Parathyroid adenoma (tissue), 2 donors: ENCODE measurements at regions not wholly inside any gene's neighbourhood (a gene's known extent, or its start where the extent isn't known, plus 50 kb on each side); places are given as distances from the start of the nearest gene placed in this dataset.

ENCODE experiments used
- H2AFZ ChIP-seq: fragments of 300-600 bp; sonication (generic); one replicate; pipeline ENCODE4 v1.7.0; 2017; ENCODE audit warnings: antibody characterized with exemption, mild to moderate bottlenecking
- H3K27ac ChIP-seq: fragments of 300-600 bp; sonication (generic); one replicate; pipeline ENCODE4 v1.7.0; 2017
- H3K27me3 ChIP-seq: fragments of 300-600 bp; sonication (generic); one replicate; pipeline ENCODE4 v1.7.0; 2017; ENCODE audit warnings: low read length; ENCODE audit not compliant: control insufficient read depth, insufficient read depth
- H3K36me3 ChIP-seq: fragments of 300-600 bp; sonication (generic); one replicate; pipeline ENCODE4 v1.7.0; 2017; ENCODE audit warnings: low read length; ENCODE audit not compliant: control insufficient read depth, insufficient read depth
- H3K4me1 ChIP-seq: fragments of 300-600 bp; sonication (generic); one replicate; pipeline ENCODE4 v1.7.0; 2017; ENCODE audit warnings: control low read depth
- H3K4me2 ChIP-seq: fragments of 300-600 bp; sonication (generic); one replicate; pipeline ENCODE4 v1.7.0; 2017; ENCODE audit warnings: low read length
- H3K4me3 ChIP-seq: fragments of 300-600 bp; sonication (generic); one replicate; pipeline ENCODE4 v1.7.0; 2017; ENCODE audit warnings: low read depth, low read length
- H3K79me2 ChIP-seq: fragments of 300-600 bp; sonication (generic); one replicate; pipeline ENCODE4 v1.7.0; 2017; ENCODE audit warnings: control low read depth
- H3K9ac ChIP-seq: fragments of 300-600 bp; sonication (generic); one replicate; pipeline ENCODE4 v1.7.0; 2017; ENCODE audit warnings: mild to moderate bottlenecking
- H3K9me3 ChIP-seq: fragments of 300-600 bp; sonication (generic); one replicate; pipeline ENCODE4 v1.7.0; 2017; ENCODE audit warnings: low read length; ENCODE audit not compliant: control insufficient read depth
- CTCF ChIP-seq: fragments of 300-600 bp; sonication (generic); IDR thresholded peaks from one replicate; pipeline ENCODE4 v1.7.0; 2017; ENCODE audit warnings: antibody characterized with exemption, mild to moderate bottlenecking
- donor health status: primary hyperparathyroidism.

- H3K27me3 ChIP-seq, result no peaks in the 10 kb centered on the region
- no peak overlapping the region for H3K4me2 ChIP-seq
- no peaks in the 10 kb centered on the region for H3K4me1 ChIP-seq
- H3K79me2 ChIP-seq, result peaks cover 14% of the 10 kb centered on the region
- no peaks in the 10 kb centered on the region for H3K9me3 ChIP-seq
- H3K36me3 ChIP-seq, result no peaks in the 10 kb centered on the region
- TF ChIP-seq CTCF, result no peak
- no peak overlapping the region for H2AFZ ChIP-seq
- H3K27ac ChIP-seq, result no peak overlapping the region
- H3K4me3 ChIP-seq, result no peak overlapping the region
- H3K9ac ChIP-seq, result no peak overlapping the region
Observed at GRCh38 chr22:40114411-40114810, 63.3 kb upstream of the TNRC6B start.

DNA sequence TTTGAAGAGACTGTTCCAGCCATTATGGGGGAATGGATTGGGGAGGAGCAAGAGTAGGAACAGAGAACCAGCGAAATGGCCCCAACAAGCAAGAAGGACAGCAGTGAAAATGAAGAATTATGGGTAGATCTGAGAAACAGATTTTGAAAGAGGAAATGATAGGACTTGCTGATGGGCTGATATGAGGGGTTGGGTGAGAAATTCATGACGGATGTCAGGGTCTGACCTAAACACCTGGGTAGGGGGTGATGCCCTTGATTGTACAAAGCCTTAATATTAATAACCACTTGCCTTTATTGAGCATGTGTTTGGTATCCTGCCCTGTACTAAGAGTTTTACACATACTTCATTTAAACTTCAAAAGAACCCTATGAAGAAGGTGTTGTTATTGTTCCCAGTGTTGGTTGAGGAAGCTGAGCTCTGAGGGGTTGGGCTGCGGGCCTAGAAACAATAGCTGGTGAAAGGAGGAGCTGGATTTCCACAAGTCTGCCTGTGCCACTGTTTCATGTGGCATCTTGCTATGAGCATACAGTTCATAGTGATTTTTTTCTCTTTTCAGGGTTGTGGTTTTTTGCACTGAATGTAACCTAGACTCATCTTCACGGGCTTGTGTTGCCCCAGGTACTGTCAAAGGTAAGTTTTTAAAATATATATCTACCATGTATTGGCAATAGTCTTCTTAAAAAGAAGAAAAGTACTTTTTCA, 61.1 kb upstream of the TNRC6B start:
- H3K36me3 ChIP-seq, result no peaks in the 10 kb centered on the region
- no peak overlapping the region for H3K4me3 ChIP-seq
- no peaks in the 10 kb centered on the region for H3K4me1 ChIP-seq
- no peak for TF ChIP-seq CTCF
- no peak overlapping the region for H3K9ac ChIP-seq
- no peaks in the 10 kb centered on the region for H3K27me3 ChIP-seq
- no peak overlapping the region for H2AFZ ChIP-seq
- no peaks in the 10 kb centered on the region for H3K9me3 ChIP-seq
- H3K27ac ChIP-seq, result no peak overlapping the region
- peaks cover 9% of the 10 kb centered on the region for H3K79me2 ChIP-seq
- H3K4me2 ChIP-seq, result no peak overlapping the region

DNA sequence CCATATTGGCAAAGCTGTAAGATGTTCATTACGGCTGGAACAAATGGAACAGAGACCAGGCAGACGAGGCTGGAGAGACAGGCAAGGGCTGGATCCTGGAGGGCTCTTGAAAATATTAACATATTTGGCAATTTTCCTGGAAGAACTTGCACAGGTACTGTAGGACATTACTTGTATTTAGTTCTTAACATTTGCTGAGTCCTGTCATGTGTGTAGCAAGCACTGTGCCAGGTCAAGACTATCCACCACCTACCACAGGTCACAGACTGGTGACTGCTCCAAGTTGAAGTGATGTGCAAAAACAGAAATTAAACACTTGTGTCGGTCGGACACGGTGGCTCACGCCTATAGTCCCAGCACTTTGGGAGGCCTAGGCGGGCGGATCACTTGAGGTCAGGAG, 58.7 kb upstream of the TNRC6B start:
- H3K9ac ChIP-seq, result no peak overlapping the region
- no peak overlapping the region for H3K27ac ChIP-seq
- H3K4me1 ChIP-seq, result no peaks in the 10 kb centered on the region
- no peaks in the 10 kb centered on the region for H3K27me3 ChIP-seq
- no peak overlapping the region for H3K4me2 ChIP-seq
- H3K36me3 ChIP-seq, result no peaks in the 10 kb centered on the region
- H3K79me2 ChIP-seq, result peaks cover 5% of the 10 kb centered on the region
- no peak overlapping the region for H3K4me3 ChIP-seq
- TF ChIP-seq CTCF, result no peak
- H3K9me3 ChIP-seq, result no peaks in the 10 kb centered on the region
- no peak overlapping the region for H2AFZ ChIP-seq

DNA sequence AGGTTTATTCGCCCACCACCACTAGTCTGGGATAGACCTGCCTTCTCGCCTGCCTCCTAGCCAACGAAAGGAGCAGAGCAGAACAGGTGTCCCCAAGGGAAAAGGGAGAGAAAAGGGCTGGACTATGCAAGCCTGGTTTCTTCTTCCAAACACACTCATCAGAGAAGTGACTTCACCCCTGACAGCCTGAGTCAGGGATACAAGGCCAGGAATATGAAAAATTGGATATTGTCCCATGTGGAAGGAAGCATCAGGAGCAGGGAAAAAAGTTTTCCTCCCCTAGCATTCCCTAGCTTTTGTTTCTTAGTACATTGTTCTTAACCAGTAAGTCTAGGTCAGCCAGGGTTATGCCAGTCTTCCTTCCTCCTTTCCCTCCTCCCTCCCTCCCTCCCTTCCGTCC, 56.9 kb upstream of the TNRC6B start:
- no peak for TF ChIP-seq CTCF
- Histone ChIP-seq H3K4me1 (no peaks in the 10 kb centered on the region), H2AFZ (no peak overlapping the region), H3K79me2 (no peaks in the 10 kb centered on the region), H3K9me3 (no peaks in the 10 kb centered on the region), H3K4me3 (no peak overlapping the region), H3K27ac (no peak overlapping the region), H3K9ac (no peak overlapping the region), H3K27me3 (no peaks in the 10 kb centered on the region), H3K4me2 (no peak overlapping the region), H3K36me3 (no peaks in the 10 kb centered on the region)

DNA sequence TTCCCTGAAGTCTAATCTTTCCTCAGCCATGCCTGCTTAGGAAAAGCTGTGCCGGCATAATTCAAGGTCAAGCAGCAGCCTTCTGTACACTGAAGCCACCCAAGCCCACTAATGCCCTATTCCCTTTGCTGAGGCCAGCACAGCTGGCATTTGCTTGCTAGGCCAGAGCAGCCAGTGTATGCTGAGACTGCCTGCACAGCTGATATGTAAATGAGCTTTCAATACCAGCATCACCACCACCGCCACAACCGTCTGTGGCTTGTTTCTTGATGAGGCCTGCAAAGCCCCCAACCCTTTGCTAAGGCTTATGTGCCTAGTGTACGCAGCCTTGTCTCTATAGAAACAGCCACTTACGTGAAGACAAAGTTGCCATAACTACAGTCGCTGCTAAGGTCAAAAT, 56.3 kb upstream of the TNRC6B start:
- Histone ChIP-seq H3K27ac (no peak overlapping the region), H2AFZ (no peak overlapping the region), H3K4me1 (no peaks in the 10 kb centered on the region), H3K36me3 (no peaks in the 10 kb centered on the region), H3K79me2 (no peaks in the 10 kb centered on the region), H3K4me3 (no peak overlapping the region), H3K27me3 (no peaks in the 10 kb centered on the region), H3K9me3 (no peaks in the 10 kb centered on the region), H3K9ac (no peak overlapping the region), H3K4me2 (no peak overlapping the region)
- no peak for TF ChIP-seq CTCF
